ENCODE measurements at regions not wholly inside any gene's neighbourhood (a gene's known extent, or its start where the extent isn't known, plus 50 kb on each side); places are given as distances from the start of the nearest gene placed in this dataset.
A peak's percentile ranks its signal among the peaks of the same experiment; 100 is the strongest.

GRCh38 chr12:72134246-72135020 is 137.7 kb upstream of the TRHDE start:
- H3K36me3 ChIP-seq: no peaks in the 10 kb centered on the region
- no peaks in the 10 kb centered on the region for H3K27me3 ChIP-seq
- ATAC-seq (no peak), FAIRE-seq (no peak), DNase-seq (no peak)
- TF ChIP-seq, protein P1, sequence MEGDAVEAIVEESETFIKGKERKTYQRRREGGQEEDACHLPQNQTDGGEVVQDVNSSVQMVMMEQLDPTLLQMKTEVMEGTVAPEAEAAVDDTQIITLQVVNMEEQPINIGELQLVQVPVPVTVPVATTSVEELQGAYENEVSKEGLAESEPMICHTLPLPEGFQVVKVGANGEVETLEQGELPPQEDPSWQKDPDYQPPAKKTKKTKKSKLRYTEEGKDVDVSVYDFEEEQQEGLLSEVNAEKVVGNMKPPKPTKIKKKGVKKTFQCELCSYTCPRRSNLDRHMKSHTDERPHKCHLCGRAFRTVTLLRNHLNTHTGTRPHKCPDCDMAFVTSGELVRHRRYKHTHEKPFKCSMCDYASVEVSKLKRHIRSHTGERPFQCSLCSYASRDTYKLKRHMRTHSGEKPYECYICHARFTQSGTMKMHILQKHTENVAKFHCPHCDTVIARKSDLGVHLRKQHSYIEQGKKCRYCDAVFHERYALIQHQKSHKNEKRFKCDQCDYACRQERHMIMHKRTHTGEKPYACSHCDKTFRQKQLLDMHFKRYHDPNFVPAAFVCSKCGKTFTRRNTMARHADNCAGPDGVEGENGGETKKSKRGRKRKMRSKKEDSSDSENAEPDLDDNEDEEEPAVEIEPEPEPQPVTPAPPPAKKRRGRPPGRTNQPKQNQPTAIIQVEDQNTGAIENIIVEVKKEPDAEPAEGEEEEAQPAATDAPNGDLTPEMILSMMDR (IDR thresholded peaks at IDR 0.05): no peak
- H3K4me1 ChIP-seq: no peaks in the 10 kb centered on the region
- H3K9me3 ChIP-seq: no peaks in the 10 kb centered on the region
- intact Hi-C loops (cut with DNase I): no loop called here
- H3K4me3 ChIP-seq: no peak overlapping the region
- no peak overlapping the region for H3K27ac ChIP-seq
- 78 to 82% methylated on average over 7 of the region's 7 CpGs for WGBS, 2 donors

DNA sequence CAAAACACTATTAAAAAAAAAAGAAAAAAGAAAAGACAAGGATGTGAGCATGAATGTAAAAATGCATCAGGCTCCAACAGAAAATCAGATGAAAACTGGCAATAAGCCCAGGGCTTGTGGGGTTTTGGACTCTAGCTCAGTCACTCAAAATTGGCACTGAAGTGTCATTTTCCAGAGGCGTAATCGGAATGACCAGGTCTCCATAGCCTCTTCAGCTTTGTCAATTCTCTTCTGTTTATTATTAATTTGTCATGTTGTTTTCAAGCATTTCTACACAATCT is 137.2 kb upstream of the TRHDE start:
- no peak overlapping the region for H3K4me3 ChIP-seq
- TF ChIP-seq, protein P1 (IDR thresholded peaks at IDR 0.05): no peak
- H3K9me3 ChIP-seq: no peaks in the 10 kb centered on the region
- ATAC-seq (no peak), FAIRE-seq (no peak), DNase-seq (no peak)
- H3K27ac ChIP-seq: no peak overlapping the region
- WGBS, 2 donors: 32 to 55% methylated on average over 2 of the region's 2 CpGs
- H3K4me1 ChIP-seq: no peaks in the 10 kb centered on the region
- H3K27me3 ChIP-seq: no peaks in the 10 kb centered on the region
- no peaks in the 10 kb centered on the region for H3K36me3 ChIP-seq
- intact Hi-C loops (cut with DNase I): no loop called here

- no peaks in the 10 kb centered on the region for H3K9me3 ChIP-seq
- 87 to 93% methylated on average over 5 of the region's 5 CpGs for WGBS, 2 donors
- no peaks in the 10 kb centered on the region for H3K4me1 ChIP-seq
- H3K36me3 ChIP-seq: no peaks in the 10 kb centered on the region
- H3K27me3 ChIP-seq: no peaks in the 10 kb centered on the region
- DNase-seq (no peak), ATAC-seq (no peak), FAIRE-seq (no peak)
- intact Hi-C loops (cut with DNase I): no loop called here
- TF ChIP-seq, protein P1 (IDR thresholded peaks at IDR 0.05): no peak
- no peak overlapping the region for H3K27ac ChIP-seq
- no peak overlapping the region for H3K4me3 ChIP-seq
These were observed 135.4 kb upstream of the TRHDE start for GRCh38 chr12:72136792-72137191.

DNA sequence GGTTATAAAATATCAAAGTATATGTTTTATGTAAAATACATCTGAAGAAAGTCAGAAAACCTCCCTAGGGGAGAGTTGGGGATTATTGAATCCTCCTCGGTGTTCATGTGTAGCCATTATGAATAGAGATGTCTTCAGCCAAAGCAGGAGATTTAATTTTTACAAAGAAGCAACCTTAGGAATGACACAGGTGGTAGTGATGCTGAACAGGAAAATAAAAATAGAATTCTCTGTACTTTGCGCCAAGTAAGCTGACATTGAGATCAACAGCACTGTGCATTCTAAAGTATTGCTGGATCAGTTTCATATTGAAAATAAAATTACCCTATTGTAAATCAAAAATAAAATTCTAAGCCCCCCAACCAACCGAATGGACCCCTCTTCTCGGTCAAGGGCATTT is 132.8 kb upstream of the TRHDE start:
- no peak for ATAC-seq
- Histone ChIP-seq H3K27me3 (no peaks in the 10 kb centered on the region), H3K4me3 (no peak overlapping the region), H3K27ac (no peak overlapping the region), H3K36me3 (no peaks in the 10 kb centered on the region), H3K9me3 (no peaks in the 10 kb centered on the region), H3K4me1 (no peaks in the 10 kb centered on the region)
- no peak for DNase-seq
- FAIRE-seq: no peak
- intact Hi-C loops (cut with DNase I): no loop called here
- TF ChIP-seq, protein P1 (IDR thresholded peaks at IDR 0.05): no peak
- 71 to 82% methylated on average over 4 of the region's 4 CpGs for WGBS, 2 donors

DNA sequence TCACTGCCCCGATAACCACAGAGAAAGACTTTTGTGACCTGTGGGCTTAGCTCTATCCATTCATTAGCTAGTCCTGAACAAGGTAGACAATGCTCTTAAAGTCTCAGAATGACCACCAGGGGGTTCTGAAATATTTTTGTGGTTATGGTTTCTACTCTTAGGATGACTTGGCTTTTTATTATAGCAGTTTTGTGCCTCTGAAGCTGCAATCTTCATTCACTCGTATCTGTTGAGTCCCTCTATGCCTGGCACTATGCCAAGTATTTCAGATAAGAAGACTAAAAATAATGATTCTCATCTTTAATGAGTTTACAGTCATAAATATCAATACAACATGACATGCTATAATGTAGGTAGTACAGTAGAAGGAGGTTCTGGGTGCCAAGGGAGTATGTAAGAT is 130.8 kb upstream of the TRHDE start:
- Histone ChIP-seq H3K9me3 (no peaks in the 10 kb centered on the region), H3K27me3 (no peaks in the 10 kb centered on the region), H3K27ac (no peak overlapping the region), H3K4me1 (no peaks in the 10 kb centered on the region), H3K36me3 (no peaks in the 10 kb centered on the region), H3K4me3 (no peak overlapping the region)
- TF ChIP-seq, protein P1 (IDR thresholded peaks at IDR 0.05): peak in 1 of 4 donors; percentile 7
- whole genome bisulfite sequencing, 2 donors: 62 to 64% methylated on average over 2 of the region's 2 CpGs
- no peak for FAIRE-seq
- ATAC-seq: no peak
- DNase-seq: no peak
- intact Hi-C loops (cut with DNase I): no loop called here

Measured in pancreas (tissue), 10 donors.